ENCODE measurements at regions not wholly inside any gene's neighbourhood (a gene's known extent, or its start where the extent isn't known, plus 50 kb on each side); places are given as distances from the start of the nearest gene placed in this dataset.

DNA sequence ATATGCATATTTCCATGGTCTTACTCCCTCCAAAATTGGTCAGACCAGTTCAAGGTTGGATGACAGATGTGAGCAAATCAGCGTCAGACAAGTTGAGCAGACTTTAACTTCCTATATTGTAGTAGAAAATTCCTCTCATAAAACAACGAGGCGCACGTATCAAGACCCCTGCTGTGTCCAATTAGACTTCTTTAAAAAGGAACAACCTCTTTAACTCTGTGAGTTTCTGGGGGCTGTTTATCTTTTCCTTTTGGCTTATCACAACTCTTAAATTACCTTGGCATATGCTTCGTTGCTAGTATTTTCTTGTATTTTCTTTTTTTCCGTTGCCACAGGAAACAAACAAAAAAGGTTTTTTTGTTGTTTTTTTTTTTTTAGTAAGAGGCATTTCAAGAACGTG lies 398.2 kb upstream of the WWC1 start:
- no peak for DNase-seq

DNA sequence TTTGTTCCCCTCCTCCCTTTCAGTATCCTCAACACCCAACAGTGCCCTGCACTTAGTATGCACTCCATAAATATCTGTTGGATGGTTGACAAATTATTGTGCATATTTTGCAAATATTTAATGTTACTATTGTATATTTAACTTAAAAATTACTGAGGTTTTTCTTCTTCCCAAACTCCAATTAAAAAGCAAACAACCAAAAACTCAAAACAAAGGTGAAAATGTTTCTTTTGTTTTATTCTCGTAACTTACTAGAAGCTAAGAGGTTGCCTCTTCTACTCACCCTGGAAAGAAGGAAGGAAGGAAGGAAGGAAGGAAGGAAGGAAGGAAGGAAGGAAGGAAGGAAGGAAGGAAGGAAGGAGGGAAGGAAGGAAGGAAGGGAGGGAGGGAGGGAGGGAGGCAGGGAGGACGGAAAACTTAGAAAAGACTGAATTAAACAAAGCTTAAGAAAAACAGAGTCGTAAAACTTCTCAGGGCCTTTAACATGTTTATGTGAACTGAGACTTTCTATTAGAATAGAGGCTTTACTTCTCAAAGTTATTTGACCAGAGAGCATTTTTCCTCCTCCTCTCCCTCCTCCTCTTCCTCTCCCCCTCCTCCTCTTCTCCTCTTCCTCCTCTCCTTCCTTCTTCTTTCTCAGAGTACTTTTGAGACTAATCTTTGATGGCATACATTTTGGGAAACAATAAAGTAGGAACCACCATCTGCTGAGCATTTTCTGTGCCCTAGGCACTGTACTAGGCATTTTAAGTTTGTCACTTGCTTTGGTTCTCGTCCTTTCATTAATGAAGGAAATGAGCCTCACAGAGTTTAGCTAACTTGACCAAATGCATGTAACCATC lies 396.6 kb upstream of the WWC1 start:
- DNase-seq = no peak

- DNase-seq = no peak
Observed at GRCh38 chr5:167895899-167896659, 395.4 kb upstream of the WWC1 start.

DNA sequence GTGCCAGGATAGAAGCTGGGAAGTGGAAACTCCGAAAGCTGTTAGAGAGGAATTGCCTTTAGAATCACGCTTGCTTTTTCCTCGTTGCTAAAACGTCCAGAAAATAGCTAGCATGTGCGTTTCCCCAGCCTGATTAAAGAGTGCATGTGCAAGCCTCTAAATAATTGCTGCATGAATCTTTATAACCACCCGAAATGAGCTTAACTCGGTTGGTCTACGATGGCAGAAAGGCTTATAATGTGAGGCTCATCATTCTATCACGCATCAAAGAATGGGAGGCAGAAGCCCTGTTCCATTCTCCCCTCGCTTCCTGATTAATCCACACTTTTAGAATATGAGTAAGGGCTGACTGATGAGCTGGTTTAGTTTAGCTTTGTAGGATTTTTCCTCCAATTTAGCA lies 394.6 kb upstream of the WWC1 start:
- no peak for DNase-seq

GRCh38 chr5:167897371-167897770 lies 394.1 kb upstream of the WWC1 start:
- no peak for DNase-seq

DNA sequence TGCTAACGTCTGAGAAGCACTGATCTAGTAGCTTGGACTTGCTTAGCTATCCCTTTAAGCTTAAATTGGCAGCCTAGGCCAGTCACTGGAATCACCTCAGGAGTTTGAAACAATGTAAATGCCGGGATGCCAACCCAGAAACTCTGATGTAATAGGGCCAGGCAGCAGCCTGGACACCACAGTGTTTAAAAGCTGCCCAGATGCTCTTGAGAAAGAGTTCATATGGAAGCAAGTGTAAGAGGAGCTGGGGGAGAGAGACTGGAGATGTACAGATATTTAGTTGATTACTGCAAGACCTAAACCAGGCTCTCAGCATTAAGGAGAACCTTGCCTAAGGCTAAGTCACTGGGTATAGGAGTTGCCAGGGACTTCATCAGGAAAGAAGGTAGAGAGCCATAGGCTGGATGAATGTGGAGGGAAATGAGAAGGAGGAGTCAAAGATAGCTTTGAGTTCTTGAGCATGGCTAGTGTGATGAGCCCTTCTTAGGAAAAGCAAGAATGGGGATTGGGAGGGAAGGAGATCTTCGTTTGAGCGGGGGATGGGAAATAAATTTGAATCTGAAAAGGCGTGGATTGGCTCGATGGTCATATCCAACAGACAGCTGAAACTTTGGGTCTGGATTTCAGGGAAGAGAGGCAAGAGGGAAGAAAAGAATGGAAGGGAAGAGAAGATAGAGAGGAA lies 392.9 kb upstream of the WWC1 start:
- DNase-seq = no peak

- DNase-seq = no peak
Observed at GRCh38 chr5:167899490-167900070, 391.9 kb upstream of the WWC1 start.

GRCh38 chr5:167900340-167900935 lies 391.0 kb upstream of the WWC1 start:
- DNase-seq = no peak

GRCh38 chr5:167902298-167902697 lies 389.1 kb upstream of the WWC1 start:
- DNase-seq = no peak

- DNase-seq = no peak
Observed at GRCh38 chr5:167903243-167903642, 388.2 kb upstream of the WWC1 start.

DNA sequence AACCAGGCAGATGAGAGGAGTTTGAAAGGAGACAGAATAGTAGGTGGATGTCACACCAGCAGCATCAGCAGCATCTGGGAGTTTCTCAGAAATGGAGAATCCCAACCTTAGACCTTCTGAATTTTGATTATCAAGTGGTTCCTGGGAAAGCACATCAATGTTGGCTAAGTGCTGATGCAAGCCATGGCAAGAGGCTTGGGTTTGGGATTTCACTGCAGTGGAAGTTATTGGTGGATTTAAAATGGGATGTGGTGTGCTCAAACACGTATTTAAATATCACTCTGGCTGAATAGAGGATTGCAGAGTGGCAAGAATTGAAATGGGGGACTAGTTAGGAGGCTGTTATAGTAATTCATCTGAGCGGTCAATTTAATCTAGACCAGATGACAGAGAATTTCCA lies 387.8 kb upstream of the WWC1 start:
- DNase-seq = no peak

DNA sequence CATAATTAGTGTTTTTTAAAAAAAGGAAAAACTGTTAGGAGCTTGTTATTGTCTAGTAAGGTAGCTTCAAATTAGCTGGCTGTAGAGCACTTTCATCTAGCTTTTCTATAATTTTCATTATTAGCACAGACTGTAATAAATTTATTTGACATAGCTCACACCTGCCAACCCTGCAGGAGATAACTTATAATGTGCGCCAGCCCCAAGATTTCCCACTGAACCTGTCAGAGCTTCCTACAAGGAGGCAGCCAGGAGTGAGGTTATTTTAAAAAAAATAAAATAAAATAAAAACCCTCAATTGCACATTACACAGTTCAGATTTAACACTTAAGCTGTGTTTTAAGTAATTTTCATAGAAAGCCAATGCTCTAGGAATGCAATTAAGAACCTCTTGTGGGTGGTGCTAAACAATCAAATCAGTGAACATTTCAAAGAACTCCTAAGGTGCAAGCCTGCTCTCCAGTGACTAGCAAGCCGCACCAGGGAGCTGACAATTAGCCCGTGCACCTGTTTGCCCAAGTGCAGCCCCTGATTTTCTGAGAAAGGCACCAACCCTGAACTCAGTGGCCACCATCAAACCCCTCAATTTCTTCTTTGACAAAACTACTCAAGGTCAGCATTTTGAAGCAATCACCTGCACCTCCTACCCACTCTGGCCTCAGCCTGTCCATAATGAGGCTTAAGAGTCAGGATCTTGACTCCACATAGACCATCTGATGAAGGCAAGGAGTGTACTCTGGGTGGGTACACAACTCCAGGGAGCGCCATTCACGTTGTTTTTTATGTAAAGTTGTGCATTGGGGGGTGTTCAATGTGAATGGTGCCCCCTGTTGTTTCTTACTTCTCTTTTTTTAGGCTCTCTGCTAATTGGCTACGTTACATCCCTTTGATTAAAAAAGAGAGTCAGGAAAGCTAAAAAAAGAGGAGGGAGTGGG lies 385.3 kb upstream of the WWC1 start:
- no peak for DNase-seq

- DNase-seq = no peak
Observed at GRCh38 chr5:167908606-167909005, 382.8 kb upstream of the WWC1 start.

GRCh38 chr5:167912941-167913665 lies 378.3 kb upstream of the WWC1 start:
- DNase-seq = no peak

- DNase-seq = no peak
Observed at GRCh38 chr5:167915237-167915636, 376.2 kb upstream of the WWC1 start.

DNA sequence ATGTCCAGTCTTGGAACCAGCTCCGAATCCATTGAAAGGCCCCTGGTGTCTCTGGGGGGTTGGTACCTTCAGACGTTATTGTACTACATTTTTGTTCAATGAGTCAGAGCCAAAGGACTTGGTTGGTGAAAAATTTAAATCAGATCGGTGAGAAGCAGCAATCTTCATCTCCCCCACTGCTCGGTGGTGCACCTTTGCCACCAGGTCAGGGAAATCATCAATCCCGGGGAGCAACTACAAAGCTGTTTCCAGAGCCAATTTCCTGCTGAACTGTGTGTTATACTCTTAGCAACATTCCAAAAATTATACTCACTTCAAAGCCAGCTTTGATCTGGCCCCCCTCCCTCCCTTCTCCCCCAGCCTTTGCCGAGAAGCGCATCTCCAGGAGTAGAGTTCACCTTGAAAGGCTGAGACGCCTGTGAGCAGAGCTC lies 375.2 kb upstream of the WWC1 start:
- DNase-seq = no peak

DNA sequence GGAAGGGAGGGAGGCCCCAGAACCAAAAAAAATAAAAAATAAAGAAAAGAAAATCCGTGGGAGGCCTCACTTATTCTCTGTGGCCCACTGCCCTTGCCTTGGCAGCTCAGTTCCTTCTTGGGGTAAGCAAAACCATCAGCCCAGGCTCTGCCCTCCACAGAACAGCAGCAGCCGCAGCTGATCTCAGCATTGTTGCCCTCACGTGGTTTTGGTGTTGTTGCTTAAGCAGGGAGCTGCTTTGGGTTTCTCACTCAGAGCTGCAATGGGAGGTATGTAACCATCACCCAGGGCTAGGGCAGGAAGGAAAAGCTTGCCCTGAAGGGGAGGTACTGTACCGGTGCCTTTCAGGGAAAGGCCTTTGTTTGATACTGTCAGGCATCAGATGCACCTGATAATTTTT lies 374.7 kb upstream of the WWC1 start:
- DNase-seq = no peak

DNA sequence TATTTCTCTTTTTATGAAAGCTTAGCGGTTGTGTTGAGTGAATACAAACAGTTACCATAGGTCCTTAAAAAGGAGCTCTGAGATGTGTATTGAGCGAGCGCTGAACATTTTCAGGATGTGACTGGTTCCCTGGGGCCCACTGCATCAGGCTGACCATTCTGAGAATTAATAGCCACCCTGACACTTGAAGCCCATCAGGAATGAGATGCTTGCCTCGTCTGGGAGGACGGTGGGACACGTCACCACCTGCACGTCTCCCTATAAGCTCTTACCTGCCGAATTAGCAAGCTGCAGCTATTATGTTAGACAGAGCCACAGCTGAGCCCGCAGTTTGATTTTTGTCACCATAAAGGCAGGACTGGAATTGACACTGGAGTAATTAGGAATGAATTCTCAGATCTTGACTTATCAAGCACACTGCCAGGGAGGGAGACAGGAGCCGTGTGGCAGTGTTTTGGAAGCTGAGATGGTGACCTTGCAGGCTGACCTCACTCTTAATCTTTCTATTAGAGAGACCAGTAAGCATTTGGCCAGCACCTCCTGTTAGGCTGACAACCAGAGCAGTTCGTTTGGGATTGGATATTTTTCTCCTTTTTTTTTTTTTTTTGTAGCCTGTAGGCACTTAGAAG lies 373.1 kb upstream of the WWC1 start:
- DNase-seq = no peak

DNA sequence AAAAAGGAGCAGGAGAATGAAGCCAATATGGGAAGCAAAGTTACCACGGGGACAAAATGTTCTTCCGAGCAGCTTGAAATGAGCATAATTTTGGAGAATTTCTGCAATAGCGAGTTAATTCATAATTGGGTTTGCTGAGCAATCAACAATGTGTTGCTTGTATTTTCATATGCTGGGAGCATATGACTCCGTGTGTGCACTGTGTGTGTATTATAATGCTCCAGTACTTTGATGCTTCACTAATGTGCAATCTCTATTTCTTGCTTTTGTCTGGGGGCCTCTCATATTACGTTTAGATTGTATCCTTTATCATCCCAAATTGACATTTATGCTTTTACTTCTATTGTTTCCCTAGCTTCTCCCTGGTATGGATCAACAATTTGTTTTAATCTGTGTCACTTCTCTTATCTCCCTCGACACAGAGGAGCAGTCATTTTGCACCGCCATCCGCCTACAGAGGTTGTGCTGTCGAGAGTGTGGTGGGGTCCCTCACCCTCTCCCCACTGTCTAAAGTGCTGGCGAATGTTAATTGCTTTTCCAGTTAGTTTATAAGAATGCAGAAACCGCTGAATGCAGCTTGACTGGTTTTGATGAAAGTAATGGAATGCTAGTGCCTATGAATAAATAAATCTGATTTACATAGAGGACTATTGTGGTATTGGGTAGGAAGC lies 372.5 kb upstream of the WWC1 start:
- no peak for DNase-seq

- no peak for DNase-seq
Observed at GRCh38 chr5:167920589-167920988, 370.9 kb upstream of the WWC1 start.

Data from COR-L47 (cell line).